ENCODE measurements at regions not wholly inside any gene's neighbourhood (a gene's known extent, or its start where the extent isn't known, plus 50 kb on each side); places are given as distances from the start of the nearest gene placed in this dataset.
"Not testable (repeated sequence)": the region's sequence is repeated elsewhere in the genome, so short reads cannot be mapped to it uniquely, and the experiment has no call there.

DNA sequence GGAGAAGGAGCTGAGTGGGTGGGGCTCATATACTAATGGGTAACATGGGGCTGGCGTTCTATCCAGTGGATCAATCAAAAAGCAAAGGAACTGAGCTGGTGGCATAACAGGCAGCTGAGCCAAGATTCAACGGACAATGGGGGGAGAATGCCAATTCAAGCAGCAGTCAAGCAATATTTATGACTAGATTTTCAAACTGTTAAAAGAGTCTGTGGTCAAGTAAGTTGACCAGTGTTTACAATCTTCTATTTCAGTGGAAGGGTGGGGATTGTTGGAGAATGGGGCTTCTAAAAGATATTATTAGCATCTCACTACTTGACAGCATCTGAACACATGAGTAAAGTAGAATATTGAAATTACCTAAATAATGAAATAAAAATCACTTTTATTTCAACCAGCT, 64.9 kb upstream of the SCRG1 start:
- POLR2A ChIA-PET, result no interaction called here
- intact Hi-C loops (cut with micrococcal nuclease), result no loop called here
- TF ChIP-seq, protein P1, sequence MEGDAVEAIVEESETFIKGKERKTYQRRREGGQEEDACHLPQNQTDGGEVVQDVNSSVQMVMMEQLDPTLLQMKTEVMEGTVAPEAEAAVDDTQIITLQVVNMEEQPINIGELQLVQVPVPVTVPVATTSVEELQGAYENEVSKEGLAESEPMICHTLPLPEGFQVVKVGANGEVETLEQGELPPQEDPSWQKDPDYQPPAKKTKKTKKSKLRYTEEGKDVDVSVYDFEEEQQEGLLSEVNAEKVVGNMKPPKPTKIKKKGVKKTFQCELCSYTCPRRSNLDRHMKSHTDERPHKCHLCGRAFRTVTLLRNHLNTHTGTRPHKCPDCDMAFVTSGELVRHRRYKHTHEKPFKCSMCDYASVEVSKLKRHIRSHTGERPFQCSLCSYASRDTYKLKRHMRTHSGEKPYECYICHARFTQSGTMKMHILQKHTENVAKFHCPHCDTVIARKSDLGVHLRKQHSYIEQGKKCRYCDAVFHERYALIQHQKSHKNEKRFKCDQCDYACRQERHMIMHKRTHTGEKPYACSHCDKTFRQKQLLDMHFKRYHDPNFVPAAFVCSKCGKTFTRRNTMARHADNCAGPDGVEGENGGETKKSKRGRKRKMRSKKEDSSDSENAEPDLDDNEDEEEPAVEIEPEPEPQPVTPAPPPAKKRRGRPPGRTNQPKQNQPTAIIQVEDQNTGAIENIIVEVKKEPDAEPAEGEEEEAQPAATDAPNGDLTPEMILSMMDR (IDR thresholded peaks at IDR 0.05), result no peak

DNA sequence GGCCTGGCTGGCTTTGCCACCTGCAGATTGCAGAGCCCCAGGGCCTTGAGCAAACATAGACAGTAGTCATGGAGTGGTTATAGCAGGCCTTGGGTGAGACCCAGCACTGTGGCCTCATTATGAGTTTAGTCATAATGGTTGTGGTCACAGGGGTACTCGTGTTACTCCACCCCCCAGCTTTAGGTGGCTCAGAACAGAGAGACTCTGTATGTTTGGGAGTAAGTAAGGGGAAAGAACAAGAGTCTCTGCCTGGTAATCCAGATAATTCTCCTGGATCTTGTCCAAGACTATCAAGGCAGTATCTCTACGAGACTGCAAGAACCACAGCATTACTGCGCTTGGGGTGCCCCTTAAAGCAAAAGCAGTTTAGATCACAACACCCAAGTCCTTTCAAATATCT, 62.3 kb upstream of the SCRG1 start:
- CTCF ChIA-PET, result no interaction called here
- H3K27ac Mint-ChIP-seq, result no peak overlapping the region
- no peak overlapping the region for H3K4me3 Mint-ChIP-seq
- H3K36me3 Mint-ChIP-seq (ENCODE audit: low read depth), result no peaks in the 10 kb centered on the region
- H3K4me1 Mint-ChIP-seq (ENCODE audit: low read depth), result no peaks in the 10 kb centered on the region
- peak; percentile 27 for ATAC-seq
- intact Hi-C loops (cut with micrococcal nuclease), result no loop called here
- no peaks in the 10 kb centered on the region for H3K27me3 Mint-ChIP-seq
- no peaks in the 10 kb centered on the region for H3K9me3 Mint-ChIP-seq
- no peak for DNase-seq
- TF ChIP-seq, protein P1 (IDR thresholded peaks at IDR 0.05), result no peak
- POLR2A ChIA-PET, result interaction anchor here (0.5 kb wide), 1 partner anchor 12 kb away, joined by 3 read pairs; no protein-coding TSS in a partner anchor

More for the DNA sequence above, 64.9 kb upstream of the SCRG1 start:
- H3K27me3 Mint-ChIP-seq, result no peaks in the 10 kb centered on the region
- no peaks in the 10 kb centered on the region for H3K36me3 Mint-ChIP-seq (ENCODE audit: low read depth)
- no peak overlapping the region for H3K4me3 Mint-ChIP-seq
- ATAC-seq (no peak), DNase-seq (no peak)
- no peaks in the 10 kb centered on the region for H3K9me3 Mint-ChIP-seq
- no peaks in the 10 kb centered on the region for H3K4me1 Mint-ChIP-seq (ENCODE audit: low read depth)
- CTCF ChIA-PET, result interaction anchor here (1.1 kb wide), 1 partner anchor 31 kb away, joined by 3 read pairs; no protein-coding TSS in a partner anchor
- no peak overlapping the region for H3K27ac Mint-ChIP-seq

DNA sequence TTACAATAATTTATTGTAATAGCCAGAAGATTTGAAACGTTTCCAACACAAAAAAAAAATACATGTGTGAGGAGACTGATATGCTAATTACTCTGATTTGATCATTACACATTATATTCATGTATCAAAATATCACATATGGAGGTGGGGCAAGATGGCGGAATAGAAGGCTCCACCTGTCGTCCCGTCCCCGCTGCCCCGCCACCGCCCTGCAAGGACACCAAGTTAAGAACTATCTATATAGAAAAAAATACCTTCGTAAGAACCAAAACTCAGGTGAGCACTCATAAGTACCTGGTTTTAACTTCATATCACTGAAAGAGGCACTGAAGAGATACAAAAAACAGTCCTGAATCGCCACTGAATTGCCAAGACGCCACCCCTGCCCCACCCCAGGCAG, 60.9 kb upstream of the SCRG1 start:
- Mint-ChIP-seq H3K4me3 (no peak overlapping the region), H3K27ac (no peak overlapping the region), H3K4me1 (ENCODE audit: low read depth) (no peaks in the 10 kb centered on the region), H3K9me3 (no peaks in the 10 kb centered on the region), H3K27me3 (no peaks in the 10 kb centered on the region), H3K36me3 (ENCODE audit: low read depth) (no peaks in the 10 kb centered on the region)
- no peak for ATAC-seq
- ChIA-PET POLR2A (no interaction called here), CTCF (no interaction called here)
- intact Hi-C loops (cut with micrococcal nuclease), result no loop called here
- TF ChIP-seq, protein P1 (IDR thresholded peaks at IDR 0.05), result no peak
- no peak for DNase-seq

DNA sequence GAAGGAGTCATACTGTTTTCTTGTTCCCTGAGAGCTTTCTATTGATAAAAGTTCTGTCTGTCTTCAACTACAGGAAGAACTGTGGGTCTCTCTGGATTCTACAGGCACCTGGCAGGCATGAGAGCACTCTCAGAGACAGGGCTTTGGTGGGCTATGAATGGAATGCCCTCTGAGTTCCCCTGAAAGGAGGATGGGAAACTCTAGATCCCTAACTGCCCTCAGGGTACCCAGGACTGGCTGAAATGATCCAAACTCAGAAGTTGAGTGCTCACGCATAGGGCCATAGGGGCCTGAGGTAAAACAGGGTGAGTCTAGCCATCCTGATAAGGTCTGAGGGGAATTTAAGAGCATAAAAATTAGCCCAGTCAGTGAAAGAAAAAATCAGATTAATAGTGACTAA, 59.0 kb upstream of the SCRG1 start:
- intact Hi-C loops (cut with micrococcal nuclease), result no loop called here
- Mint-ChIP-seq H3K4me1 (ENCODE audit: low read depth) (no peaks in the 10 kb centered on the region), H3K27ac (no peak overlapping the region), H3K9me3 (no peaks in the 10 kb centered on the region), H3K27me3 (no peaks in the 10 kb centered on the region), H3K36me3 (ENCODE audit: low read depth) (no peaks in the 10 kb centered on the region), H3K4me3 (no peak overlapping the region)
- CTCF ChIA-PET, result no interaction called here
- POLR2A ChIA-PET, result no interaction called here
- TF ChIP-seq, protein P1 (IDR thresholded peaks at IDR 0.05), result no peak
- ATAC-seq, result no peak
- DNase-seq, result no peak

DNA sequence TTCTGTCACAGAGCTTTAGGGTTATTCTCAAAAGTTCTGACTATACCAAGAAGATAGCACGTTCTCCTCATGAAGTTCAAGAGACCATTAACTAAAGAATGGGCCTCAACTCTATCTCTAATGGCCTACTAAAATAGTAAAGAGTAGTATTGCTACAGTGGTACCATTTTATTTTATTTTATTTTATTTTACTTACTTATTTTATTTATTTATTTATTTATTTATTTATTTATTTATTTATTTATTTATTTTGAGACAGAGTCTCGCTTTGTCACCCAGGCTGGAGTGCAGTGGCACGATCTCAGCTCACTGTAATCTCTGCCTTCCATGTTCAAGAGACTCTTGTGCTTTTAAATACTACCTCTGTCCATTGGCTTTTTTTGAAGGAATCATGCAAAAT, 52.5 kb upstream of the SCRG1 start:
- DNase-seq; POLR2A ChIA-PET; H3K4me1 Mint-ChIP-seq (ENCODE audit: low read depth); H3K27me3 Mint-ChIP-seq; intact Hi-C loops (cut with micrococcal nuclease); H3K27ac Mint-ChIP-seq; H3K36me3 Mint-ChIP-seq (ENCODE audit: low read depth); H3K4me3 Mint-ChIP-seq; ATAC-seq; H3K9me3 Mint-ChIP-seq: not testable (repeated sequence)
- CTCF ChIA-PET, result interaction anchor here (0.9 to 1.3 kb wide), 2 partner anchors 43 to 91 kb away, joined by 3 read pairs; no protein-coding TSS in a partner anchor

DNA sequence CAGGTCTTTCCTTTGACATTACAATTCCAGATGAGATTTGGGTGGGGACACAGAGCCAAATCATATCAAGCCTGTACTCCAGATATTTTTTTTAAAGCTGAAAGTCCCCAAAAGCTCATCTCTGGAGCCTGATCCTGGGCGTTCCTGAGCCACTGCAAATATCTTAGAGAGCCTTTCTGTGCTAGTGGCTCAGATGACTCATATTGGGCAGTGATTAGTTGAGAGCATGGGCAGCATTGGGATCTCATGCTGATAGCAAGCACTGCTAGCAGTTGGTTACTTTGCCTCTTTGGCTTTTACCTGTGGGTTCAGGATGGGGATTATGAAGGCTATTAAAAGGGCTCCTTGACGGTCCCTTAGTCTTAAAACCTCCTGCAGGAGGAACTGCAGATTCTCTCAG, 51.4 kb upstream of the SCRG1 start:
- intact Hi-C loops (cut with micrococcal nuclease), result no loop called here
- POLR2A ChIA-PET, result no interaction called here
- TF ChIP-seq, protein P1 (IDR thresholded peaks at IDR 0.05), result no peak
- Mint-ChIP-seq H3K27me3 (no peaks in the 10 kb centered on the region), H3K4me3 (no peak overlapping the region), H3K36me3 (ENCODE audit: low read depth) (no peaks in the 10 kb centered on the region), H3K9me3 (no peaks in the 10 kb centered on the region), H3K27ac (no peak overlapping the region), H3K4me1 (ENCODE audit: low read depth) (no peaks in the 10 kb centered on the region)
- CTCF ChIA-PET, result interaction anchor here (1.3 kb wide), 1 partner anchor 44 kb away, joined by 3 read pairs; no protein-coding TSS in a partner anchor
- ATAC-seq (no peak), DNase-seq (no peak)

Data from activated CD8-positive, alpha-beta T cell treated with anti-CD3 and anti-CD28 coated beads for 36 hours (primary cell).